ENCODE measurements at regions not wholly inside any gene's neighbourhood (a gene's known extent, or its start where the extent isn't known, plus 50 kb on each side); places are given as distances from the start of the nearest gene placed in this dataset.

DNA sequence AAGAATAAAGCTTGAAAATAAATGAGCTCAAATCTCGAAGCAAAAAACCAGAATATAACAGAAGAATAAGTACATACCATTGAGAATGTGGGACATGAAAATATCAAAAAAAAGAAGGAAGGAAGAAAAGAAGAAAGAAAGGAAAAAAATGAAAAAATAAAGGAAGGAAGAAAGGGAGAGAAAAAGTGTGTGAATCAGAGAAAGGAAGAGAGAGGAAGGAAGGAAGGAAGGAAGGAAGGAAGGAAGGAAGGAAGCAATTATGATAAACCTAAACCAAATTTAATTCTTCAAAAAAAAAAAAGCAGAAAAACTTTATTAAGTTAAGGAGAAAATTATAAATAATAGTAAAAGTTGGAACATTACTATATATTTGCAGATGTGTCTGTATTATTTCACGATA, 949.8 kb downstream of the NLGN4X start:
- DNase-seq = no peak

DNA sequence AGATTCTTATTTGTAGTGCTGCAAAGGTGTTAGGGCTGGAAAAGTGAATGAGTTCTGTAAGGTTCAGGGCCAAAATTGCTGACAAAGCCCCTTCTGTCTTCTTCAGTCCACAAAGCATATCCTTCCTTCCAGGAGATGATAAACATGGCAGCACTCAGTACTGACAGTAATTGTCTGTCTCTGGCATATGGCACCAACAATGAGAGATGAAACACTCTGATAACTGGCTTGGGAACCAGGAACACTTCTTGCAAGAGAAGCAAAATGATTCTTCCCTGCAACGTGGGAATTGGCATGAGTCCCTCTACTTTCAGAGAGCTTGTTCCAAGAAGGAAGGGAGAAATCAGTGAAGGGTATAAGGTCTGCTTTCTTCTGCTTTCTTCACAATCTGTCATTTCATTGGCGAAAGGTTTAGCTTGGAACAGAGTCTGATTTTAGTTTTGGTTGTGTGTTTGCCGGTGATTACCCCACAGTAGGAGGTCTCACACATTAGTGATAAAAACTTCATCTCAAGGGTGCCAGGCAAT, 963.3 kb downstream of the NLGN4X start:
- DNase-seq = no peak

GRCh38 chrX:5250106-5250505, 978.6 kb downstream of the NLGN4X start:
- no peak for DNase-seq

- DNase-seq = no peak
Measured at GRCh38 chrX:5242091-5242790, 986.4 kb downstream of the NLGN4X start.

- DNase-seq = no peak
Measured at GRCh38 chrX:5236749-5237148, 991.9 kb downstream of the NLGN4X start.

- DNase-seq = no peak
Measured at GRCh38 chrX:5236096-5236495, 992.6 kb downstream of the NLGN4X start.

GRCh38 chrX:5233830-5234229, 994.8 kb downstream of the NLGN4X start:
- DNase-seq = no peak

DNA sequence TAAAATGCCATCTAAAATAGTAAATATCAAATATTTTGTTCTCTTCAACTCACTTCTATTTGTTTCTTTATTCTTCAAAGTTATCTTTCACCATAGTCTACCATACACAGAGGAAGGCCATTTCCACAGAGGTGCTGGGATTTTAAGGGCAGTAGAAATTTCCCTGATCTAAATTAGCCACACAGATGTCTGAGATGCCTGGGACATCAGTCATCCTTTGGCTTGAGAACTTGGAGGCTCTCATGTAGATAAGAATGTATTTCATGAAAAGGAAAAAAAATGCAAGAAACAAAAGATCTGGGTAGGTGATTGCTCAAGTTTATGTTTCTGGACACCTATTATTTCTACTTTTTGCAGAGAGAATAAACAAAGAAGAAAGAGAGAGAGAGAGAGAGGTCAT, 1008.2 kb downstream of the NLGN4X start:
- DNase-seq = no peak

GRCh38 chrX:5194806-5195205, 1033.9 kb downstream of the NLGN4X start:
- DNase-seq = no peak

- no peak for DNase-seq
Measured at GRCh38 chrX:5180135-5180741, 1048.4 kb downstream of the NLGN4X start.

- no peak for DNase-seq
Measured at GRCh38 chrX:5176766-5177165, 1051.9 kb downstream of the NLGN4X start.

DNA sequence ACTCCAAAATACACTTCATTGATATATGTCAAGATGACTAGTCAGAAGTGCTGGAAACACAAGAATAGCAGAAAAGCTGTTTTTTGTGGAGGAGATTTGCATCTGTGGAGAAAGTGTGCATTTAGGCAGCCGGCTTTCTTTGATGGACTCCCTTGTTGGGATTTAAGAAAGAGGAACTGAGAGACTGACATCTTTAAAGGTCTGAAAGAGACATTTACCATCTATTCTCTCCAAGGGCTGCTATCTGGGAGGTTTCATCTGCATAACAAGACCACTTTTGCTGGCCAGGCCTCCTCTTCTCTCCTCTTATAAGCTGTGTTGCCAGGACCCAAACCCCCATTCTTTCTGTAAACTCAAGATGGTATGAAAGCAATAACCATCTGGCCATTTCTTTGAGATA, 1065.0 kb downstream of the NLGN4X start:
- no peak for DNase-seq

DNA sequence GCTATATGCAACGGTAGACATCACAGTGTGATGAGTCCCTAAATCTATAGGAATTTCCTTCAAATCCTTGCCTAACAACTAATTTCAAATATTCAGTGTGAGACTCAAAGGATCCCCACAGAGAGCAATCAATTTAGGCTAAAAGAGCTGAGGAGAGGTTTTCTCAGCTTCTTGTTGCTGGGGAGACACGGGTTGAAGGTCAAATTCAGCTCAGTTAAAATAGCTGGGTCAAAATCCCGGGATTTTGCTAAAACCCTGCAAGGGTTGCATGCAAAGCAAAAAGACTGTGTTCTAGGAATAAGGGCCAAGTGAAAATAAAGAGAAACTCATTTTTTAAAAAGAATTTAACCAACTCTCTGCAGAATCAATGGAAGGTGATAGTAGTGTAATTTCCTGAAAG, 1073.4 kb downstream of the NLGN4X start:
- no peak for DNase-seq

DNA sequence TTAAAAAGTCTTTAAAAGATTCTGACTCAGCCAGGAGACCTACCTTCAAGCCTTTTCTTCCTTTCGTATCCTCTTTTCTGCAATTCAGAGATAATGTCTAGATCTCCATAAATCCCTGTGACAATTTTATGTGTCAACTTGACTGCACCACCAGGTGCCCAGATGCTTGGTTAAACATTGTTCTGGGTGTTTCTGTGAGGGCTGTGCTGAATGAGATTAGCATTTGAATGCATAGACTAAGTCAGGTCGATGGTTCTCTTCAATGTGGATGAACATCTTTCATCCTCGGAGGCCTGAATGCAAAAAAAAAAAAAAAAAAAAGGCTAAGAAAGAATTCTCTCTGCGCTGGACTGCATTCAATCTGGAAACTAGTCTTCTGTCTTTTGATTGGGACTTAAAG, 1082.7 kb downstream of the NLGN4X start:
- DNase-seq = no peak

GRCh38 chrX:5142644-5143043, 1086.0 kb downstream of the NLGN4X start:
- DNase-seq = no peak

DNA sequence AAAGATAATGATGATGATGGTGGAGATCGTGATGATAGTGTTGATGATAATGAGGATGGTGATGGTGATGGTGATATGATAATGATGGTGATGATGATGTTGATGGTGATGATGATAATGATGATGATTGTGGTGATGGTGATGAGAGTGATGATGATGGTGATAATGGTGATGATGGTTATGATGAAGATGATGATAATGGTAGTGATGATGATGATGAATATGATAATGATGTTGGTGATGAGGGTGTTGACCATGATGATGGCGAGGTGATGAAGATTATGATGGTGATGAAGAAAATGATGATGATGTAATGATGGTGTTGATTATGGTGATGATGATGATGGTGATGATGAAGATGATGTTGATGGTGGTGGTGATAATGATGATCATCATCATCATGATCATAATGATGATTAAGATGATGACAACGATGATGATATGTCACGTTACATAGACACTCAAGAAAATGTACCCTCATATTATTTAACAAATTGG, 1106.4 kb downstream of the NLGN4X start:
- DNase-seq = no peak

- DNase-seq = no peak
Measured at GRCh38 chrX:5117816-5118215, 1110.9 kb downstream of the NLGN4X start.

DNA sequence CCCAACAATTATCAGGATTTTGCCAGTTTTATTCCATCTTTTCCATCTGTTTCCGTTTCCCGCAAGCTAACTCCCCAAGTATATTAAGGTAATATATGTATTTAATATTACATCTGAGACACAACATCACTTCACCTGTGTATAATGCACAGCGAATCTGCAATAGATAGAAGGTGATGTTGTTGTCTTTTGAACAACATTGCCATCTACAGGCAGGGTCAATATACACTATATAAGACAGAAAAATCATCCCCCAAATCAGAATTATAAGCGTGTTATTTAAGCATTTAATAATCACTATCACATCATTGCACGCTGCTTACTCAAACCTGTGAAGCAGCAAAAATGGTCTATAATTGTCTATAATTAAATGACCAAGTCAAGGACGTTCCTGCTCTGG, 1115.5 kb downstream of the NLGN4X start:
- DNase-seq = no peak

DNA sequence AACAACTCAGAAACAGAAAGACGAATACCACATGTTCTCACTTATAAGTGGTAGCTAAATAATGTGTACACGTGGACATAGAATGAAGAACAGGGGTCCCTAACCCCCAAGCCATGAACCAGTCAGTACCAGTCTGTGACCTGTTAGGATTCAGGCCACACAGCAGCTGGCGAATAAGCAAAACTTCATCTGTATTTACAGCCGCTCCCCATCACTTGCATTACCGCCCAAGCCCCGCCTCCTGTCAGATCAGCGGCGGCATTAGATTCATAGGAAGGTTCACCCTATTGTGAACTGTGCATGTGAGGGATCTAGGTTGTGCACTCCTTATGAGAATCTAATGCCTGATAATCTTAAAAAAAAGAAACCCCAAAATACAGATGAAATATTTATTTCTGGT, 1128.7 kb downstream of the NLGN4X start:
- no peak for DNase-seq

DNA sequence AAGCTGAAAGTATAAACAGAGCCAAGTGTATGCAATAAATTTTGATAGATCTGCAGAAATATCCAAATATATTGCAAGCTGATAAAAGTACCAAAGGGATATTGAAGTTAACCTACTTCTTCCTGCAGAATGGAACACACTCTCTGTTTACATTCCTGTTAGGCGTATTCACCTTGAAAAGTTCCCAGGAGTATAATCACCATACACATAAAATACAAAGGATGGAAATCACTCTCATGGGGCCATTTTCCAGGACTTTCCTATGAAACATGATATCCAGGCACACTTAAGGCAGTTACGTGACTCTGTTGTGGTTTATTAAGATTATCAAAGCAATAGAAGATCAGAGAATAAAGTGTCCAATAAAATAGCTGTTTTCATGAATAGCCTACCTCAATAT, 1142.3 kb downstream of the NLGN4X start:
- DNase-seq = no peak

GRCh38 chrX:5084279-5084678, 1144.4 kb downstream of the NLGN4X start:
- DNase-seq = no peak

GRCh38 chrX:5082705-5083104, 1146.0 kb downstream of the NLGN4X start:
- no peak for DNase-seq

GRCh38 chrX:5080791-5081190, 1147.9 kb downstream of the NLGN4X start:
- DNase-seq = no peak

GRCh38 chrX:5068550-5068949, 1160.1 kb downstream of the NLGN4X start:
- DNase-seq = no peak

DNA sequence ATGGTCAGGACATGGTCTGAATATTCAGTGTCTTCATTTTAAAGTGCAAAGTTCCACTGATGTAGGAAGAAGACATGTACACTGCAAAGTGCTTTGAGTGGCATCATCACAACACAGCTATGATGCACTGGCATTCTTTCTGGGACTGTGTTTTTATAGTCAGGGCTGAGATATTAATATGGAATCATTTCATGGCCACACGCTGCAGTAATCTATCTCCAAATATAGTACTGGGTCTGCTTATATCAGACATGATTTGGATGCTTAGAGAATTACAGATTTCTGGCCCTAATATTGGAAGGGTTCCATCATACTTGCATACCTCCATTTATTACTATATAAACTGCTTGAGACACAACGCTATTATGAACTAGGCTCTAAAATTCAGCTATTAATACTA, 1170.9 kb downstream of the NLGN4X start:
- no peak for DNase-seq

Measured in NCI-H1694 treated with DMSO at 0.1 percent for 48 hours (cell line).